NOMO-1 treated with dmso at 0.1 percent for 144 hours (cell line): ENCODE measurements at regions not wholly inside any gene's neighbourhood (a gene's known extent, or its start where the extent isn't known, plus 50 kb on each side); places are given as distances from the start of the nearest gene placed in this dataset.

Source experiments
- DNase-seq: peaks from one replicate; lab custom pipeline; 2025; ENCODE audit not compliant: unreplicated experiment; lab: John Stamatoyannopoulos, UW

- no peak for DNase-seq
These were observed 75.7 kb upstream of the BTBD3 start for GRCh38 chr20:11841972-11842461.

GRCh38 chr20:11843289-11843688, 74.4 kb upstream of the BTBD3 start:
- no peak for DNase-seq

- DNase-seq = no peak
These were observed 73.0 kb upstream of the BTBD3 start for GRCh38 chr20:11844691-11845090.

- DNase-seq = no peak
These were observed 72.4 kb upstream of the BTBD3 start for GRCh38 chr20:11845340-11845739.

GRCh38 chr20:11846131-11846530, 71.6 kb upstream of the BTBD3 start:
- no peak for DNase-seq

GRCh38 chr20:11847827-11848226, 69.9 kb upstream of the BTBD3 start:
- DNase-seq = no peak

- DNase-seq = no peak
These were observed 68.3 kb upstream of the BTBD3 start for GRCh38 chr20:11849270-11849915.

- no peak for DNase-seq
These were observed 67.6 kb upstream of the BTBD3 start for GRCh38 chr20:11849976-11850670.

GRCh38 chr20:11850901-11851300, 66.8 kb upstream of the BTBD3 start:
- DNase-seq = no peak

- no peak for DNase-seq
These were observed 66.0 kb upstream of the BTBD3 start for GRCh38 chr20:11851646-11852045.

- no peak for DNase-seq
These were observed 65.5 kb upstream of the BTBD3 start for GRCh38 chr20:11852189-11852588.

- DNase-seq = no peak
These were observed 64.9 kb upstream of the BTBD3 start for GRCh38 chr20:11852811-11853210.

- DNase-seq = no peak
These were observed 64.3 kb upstream of the BTBD3 start for GRCh38 chr20:11853359-11853758.

- no peak for DNase-seq
These were observed 56.2 kb upstream of the BTBD3 start for GRCh38 chr20:11861479-11861878.

- DNase-seq = no peak
These were observed 50.3 kb upstream of the BTBD3 start for GRCh38 chr20:11867291-11867919.
